SK-N-SH (cell line): ENCODE measurements at regions not wholly inside any gene's neighbourhood (a gene's known extent, or its start where the extent isn't known, plus 50 kb on each side); places are given as distances from the start of the nearest gene placed in this dataset.

Experiments used
- CTCF ChIP-seq: fragments of 200-600 bp; sonication (generic); IDR thresholded peaks from 2 replicates; pipeline ENCODE4 v1.6.1; 2017; ENCODE audit warnings: antibody characterized with exemption, mild to moderate bottlenecking, moderate library complexity
- EP300 ChIP-seq, 2 experiments: IDR thresholded peaks; 2 replicates each; pipeline versions ENCODE4 v1.4.0 to v1.6.1; 2012; ENCODE audit warnings: borderline replicate concordance in 1 of 2, low read depth in 1 of 2, low read length in 1 of 2
- FOSL2 ChIP-seq: IDR thresholded peaks from 2 replicates; pipeline ENCODE4 v1.4.0; 2012; ENCODE audit warnings: low read depth, mild to moderate bottlenecking, moderate library complexity, borderline replicate concordance
- FOXM1 ChIP-seq: IDR thresholded peaks from 2 replicates; pipeline ENCODE4 v1.4.0; 2012; ENCODE audit warnings: low read depth, mild to moderate bottlenecking
- POLR2AphosphoS5 ChIP-seq: IDR thresholded peaks from 2 replicates; pipeline ENCODE4 v1.6.1; 2012; ENCODE audit warnings: low read depth, low read length
- RAD21 ChIP-seq: IDR thresholded peaks from 2 replicates; pipeline ENCODE4 v1.6.1; 2012; ENCODE audit warnings: mild to moderate bottlenecking, low read length
- REST ChIP-seq: IDR thresholded peaks from 2 replicates; pipeline ENCODE4 v1.6.1; 2012; ENCODE audit warnings: mild to moderate bottlenecking, low read depth, low read length, moderate library complexity
- RXRA ChIP-seq: IDR thresholded peaks from 2 replicates; pipeline ENCODE4 v1.4.0; 2012; ENCODE audit warnings: low read depth, mild to moderate bottlenecking, borderline replicate concordance
- SIN3A ChIP-seq: IDR thresholded peaks from 2 replicates; pipeline ENCODE4 v1.6.1; 2012; ENCODE audit warnings: low read depth, mild to moderate bottlenecking, low read length, moderate library complexity, borderline replicate concordance
- TAF1 ChIP-seq: IDR thresholded peaks from 2 replicates; pipeline ENCODE4 v1.6.1; 2012; ENCODE audit warnings: low read depth, mild to moderate bottlenecking, low read length, moderate library complexity, borderline replicate concordance
- YY1 ChIP-seq: IDR thresholded peaks from 2 replicates; pipeline ENCODE4 v1.4.0; 2012; ENCODE audit warnings: low read depth, mild to moderate bottlenecking
- TF ChIP-seq, protein P1 (sequence below): IDR thresholded peaks from 2 replicates; pipeline ENCODE4 v1.4.0; 2012; ENCODE audit warnings: low read depth, borderline replicate concordance
- TF ChIP-seq, protein P2 (sequence below): IDR thresholded peaks from 2 replicates; pipeline ENCODE4 v1.4.0; 2012; ENCODE audit warnings: low read depth, borderline replicate concordance
- TF ChIP-seq, protein P3 (sequence below): fragments of 150-350 bp; IDR thresholded peaks from 2 replicates; pipeline ENCODE4 v1.6.1; 2016; ENCODE audit warnings: mild to moderate bottlenecking, low read depth, low read length

- TF ChIP-seq EP300 (IDR thresholded peaks at IDR 0.05; ENCODE audit: borderline replicate concordance in 1 of 2, low read depth in 1 of 2, low read length in 1 of 2) = no peak
- no peak for TF ChIP-seq FOXM1
- TF ChIP-seq RXRA = no peak
- TF ChIP-seq CTCF = no peak
- TF ChIP-seq FOSL2 = no peak
- no peak for TF ChIP-seq RAD21
- TF ChIP-seq REST = no peak
- TF ChIP-seq TAF1 = no peak
- no peak for TF ChIP-seq YY1
- TF ChIP-seq, protein P1, sequence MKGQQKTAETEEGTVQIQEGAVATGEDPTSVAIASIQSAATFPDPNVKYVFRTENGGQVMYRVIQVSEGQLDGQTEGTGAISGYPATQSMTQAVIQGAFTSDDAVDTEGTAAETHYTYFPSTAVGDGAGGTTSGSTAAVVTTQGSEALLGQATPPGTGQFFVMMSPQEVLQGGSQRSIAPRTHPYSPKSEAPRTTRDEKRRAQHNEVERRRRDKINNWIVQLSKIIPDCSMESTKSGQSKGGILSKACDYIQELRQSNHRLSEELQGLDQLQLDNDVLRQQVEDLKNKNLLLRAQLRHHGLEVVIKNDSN = no peak
- TF ChIP-seq SIN3A = no peak
- TF ChIP-seq, protein P2, sequence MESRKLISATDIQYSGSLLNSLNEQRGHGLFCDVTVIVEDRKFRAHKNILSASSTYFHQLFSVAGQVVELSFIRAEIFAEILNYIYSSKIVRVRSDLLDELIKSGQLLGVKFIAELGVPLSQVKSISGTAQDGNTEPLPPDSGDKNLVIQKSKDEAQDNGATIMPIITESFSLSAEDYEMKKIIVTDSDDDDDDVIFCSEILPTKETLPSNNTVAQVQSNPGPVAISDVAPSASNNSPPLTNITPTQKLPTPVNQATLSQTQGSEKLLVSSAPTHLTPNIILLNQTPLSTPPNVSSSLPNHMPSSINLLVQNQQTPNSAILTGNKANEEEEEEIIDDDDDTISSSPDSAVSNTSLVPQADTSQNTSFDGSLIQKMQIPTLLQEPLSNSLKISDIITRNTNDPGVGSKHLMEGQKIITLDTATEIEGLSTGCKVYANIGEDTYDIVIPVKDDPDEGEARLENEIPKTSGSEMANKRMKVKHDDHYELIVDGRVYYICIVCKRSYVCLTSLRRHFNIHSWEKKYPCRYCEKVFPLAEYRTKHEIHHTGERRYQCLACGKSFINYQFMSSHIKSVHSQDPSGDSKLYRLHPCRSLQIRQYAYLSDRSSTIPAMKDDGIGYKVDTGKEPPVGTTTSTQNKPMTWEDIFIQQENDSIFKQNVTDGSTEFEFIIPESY = no peak
- no peak for TF ChIP-seq POLR2AphosphoS5
- TF ChIP-seq, protein P3, sequence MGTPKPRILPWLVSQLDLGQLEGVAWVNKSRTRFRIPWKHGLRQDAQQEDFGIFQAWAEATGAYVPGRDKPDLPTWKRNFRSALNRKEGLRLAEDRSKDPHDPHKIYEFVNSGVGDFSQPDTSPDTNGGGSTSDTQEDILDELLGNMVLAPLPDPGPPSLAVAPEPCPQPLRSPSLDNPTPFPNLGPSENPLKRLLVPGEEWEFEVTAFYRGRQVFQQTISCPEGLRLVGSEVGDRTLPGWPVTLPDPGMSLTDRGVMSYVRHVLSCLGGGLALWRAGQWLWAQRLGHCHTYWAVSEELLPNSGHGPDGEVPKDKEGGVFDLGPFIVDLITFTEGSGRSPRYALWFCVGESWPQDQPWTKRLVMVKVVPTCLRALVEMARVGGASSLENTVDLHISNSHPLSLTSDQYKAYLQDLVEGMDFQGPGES = no peak
Measured at GRCh38 chr3:165645191-165645590, 192.0 kb downstream of the BCHE start.
